SK-N-SH (cell line): ENCODE measurements at regions not wholly inside any gene's neighbourhood (a gene's known extent, or its start where the extent isn't known, plus 50 kb on each side); places are given as distances from the start of the nearest gene placed in this dataset.

ENCODE experiments used
- CTCF ChIA-PET: fragments of 300-600, 350-600 bp; formaldehyde crosslinking; extraction: SDS; loops from one replicate; lab custom pipeline; 2021; lab: Yijun Ruan, JAX
- POLR2A ChIA-PET: fragments of 350-600 bp; sonication (Branson Sonifier 250); formaldehyde crosslinking; extraction: SDS; loops from one replicate; lab custom pipeline; 2020; ENCODE audit warnings: antibody characterized with exemption, inconsistent platforms; lab: Yijun Ruan, JAX
- DNase-seq: peaks from one replicate; pipeline ENCODE4 v3.0.0; 2012
- H2AFZ ChIP-seq: fragments of 200-600 bp; sonication (generic); 2 replicates; pipeline ENCODE4 v1.8.1; 2016; ENCODE audit warnings: antibody characterized with exemption, mild to moderate bottlenecking, low read depth
- H3F3A ChIP-seq: fragments of 200-600 bp; sonication (generic); replicated peaks from 2 replicates; pipeline ENCODE3; 2016; ENCODE audit warnings: antibody characterized with exemption, mild to moderate bottlenecking; ENCODE audit not compliant: insufficient read depth
- H3K27ac ChIP-seq, 2 experiments: fragments of 200-500 bp in 1 of 2; fragments of 200-600 bp in 1 of 2; sonication (Bioruptor generic) in 1 of 2; sonication (generic), shearing (Covaris generic) in 1 of 2; 2 replicates each; pipeline versions ENCODE4 v1.5.1 to v1.6.1; 2014 to 2016; ENCODE audit warnings: low read depth in 2 of 2, inconsistent platforms in 1 of 2, low read length in 1 of 2, mild to moderate bottlenecking in 1 of 2, mixed read lengths in 1 of 2
- H3K27me3 ChIP-seq: fragments of 200-600 bp; sonication (generic), shearing (Covaris generic); 2 replicates; pipeline ENCODE4 v1.6.1; 2016; ENCODE audit warnings: mixed run types; ENCODE audit not compliant: insufficient read depth
- H3K36me3 ChIP-seq, 2 experiments: fragments of 200-500 bp in 1 of 2; fragments of 200-600 bp in 1 of 2; sonication (Bioruptor generic) in 1 of 2; sonication (generic) in 1 of 2; replicated peaks in 1 of 2; 2 replicates each; pipeline versions ENCODE3 to v1.5.1; 2014 to 2016; ENCODE audit warnings: low read length in 1 of 2, mild to moderate bottlenecking in 1 of 2; ENCODE audit not compliant: insufficient read depth in 2 of 2, control insufficient read depth in 1 of 2
- H3K4me1 ChIP-seq, 2 experiments: fragments of 200-500 bp in 1 of 2; fragments of 200-600 bp in 1 of 2; sonication (Bioruptor generic) in 1 of 2; sonication (generic), shearing (Covaris generic) in 1 of 2; 2 replicates each; pipeline versions ENCODE4 v1.5.1 to v1.6.1; 2014 to 2016; ENCODE audit warnings: low read depth in 1 of 2, low read length in 1 of 2, mixed run types in 1 of 2; ENCODE audit not compliant: insufficient read depth in 2 of 2, control insufficient read depth in 1 of 2
- H3K4me2 ChIP-seq: fragments of 200-600 bp; sonication (generic), shearing (Covaris generic); 2 replicates; pipeline ENCODE4 v1.6.1; 2017; ENCODE audit warnings: mixed run types
- H3K4me3 ChIP-seq, 2 experiments: fragments of 200-500 bp in 1 of 2; fragments of 200-600 bp in 1 of 2; sonication (Bioruptor generic) in 1 of 2; sonication (generic), shearing (Covaris generic) in 1 of 2; 2 replicates each; pipeline versions ENCODE4 v1.5.1 to v1.8.1; 2014 to 2016; ENCODE audit warnings: low read depth in 2 of 2, inconsistent platforms in 1 of 2, low read length in 1 of 2, mild to moderate bottlenecking in 1 of 2, mixed read lengths in 1 of 2, moderate library complexity in 1 of 2
- H3K79me2 ChIP-seq: fragments of 200-600 bp; sonication (generic); 2 replicates; pipeline ENCODE4 v1.8.1; 2017; ENCODE audit warnings: mild to moderate bottlenecking; ENCODE audit not compliant: insufficient read depth
- H3K9ac ChIP-seq: fragments of 200-600 bp; sonication (generic); 2 replicates; pipeline ENCODE4 v1.6.1; 2017; ENCODE audit warnings: mixed run types
- H3K9me2 ChIP-seq: fragments of 200-600 bp; sonication (generic); 2 replicates; pipeline ENCODE4 v1.6.1; 2017; ENCODE audit warnings: mixed run types
- H3K9me3 ChIP-seq: fragments of 200-600 bp; sonication (generic); 2 replicates; pipeline ENCODE4 v1.6.1; 2017; ENCODE audit warnings: mixed run types, mild to moderate bottlenecking, moderate library complexity
- H4K20me1 ChIP-seq: fragments of 200-600 bp; sonication (generic); 2 replicates; pipeline ENCODE4 v1.6.1; 2017; ENCODE audit warnings: mild to moderate bottlenecking, mixed run types; ENCODE audit not compliant: insufficient read depth
- CTCF ChIP-seq: fragments of 200-600 bp; sonication (generic); IDR thresholded peaks from 2 replicates; pipeline ENCODE4 v1.6.1; 2017; ENCODE audit warnings: antibody characterized with exemption, mild to moderate bottlenecking, moderate library complexity
- ELF1 ChIP-seq: IDR thresholded peaks from 2 replicates; pipeline ENCODE4 v1.4.0; 2012
- FOXM1 ChIP-seq: IDR thresholded peaks from 2 replicates; pipeline ENCODE4 v1.4.0; 2012; ENCODE audit warnings: low read depth, mild to moderate bottlenecking
- GATA2 ChIP-seq: sonication (generic); formaldehyde crosslinking; IDR thresholded peaks from 2 replicates; pipeline ENCODE4 v1.5.0; 2020; ENCODE audit warnings: mild to moderate bottlenecking, missing genetic modification reagents
- IRF3 ChIP-seq: fragments of 150-350 bp; IDR thresholded peaks from 2 replicates; pipeline ENCODE4 v1.6.1; 2016; ENCODE audit warnings: mild to moderate bottlenecking, low read depth, low read length
- JUND ChIP-seq: IDR thresholded peaks from 2 replicates; pipeline ENCODE4 v1.4.0; 2012
- MAX ChIP-seq: IDR thresholded peaks from 2 replicates; pipeline ENCODE4 v1.4.0; 2012; ENCODE audit warnings: low read depth
- MXI1 ChIP-seq: IDR thresholded peaks from 2 replicates; pipeline ENCODE4 v1.6.1; 2012; ENCODE audit warnings: mild to moderate bottlenecking, low read depth, low read length, improper control_type of control experiment
- RAD21 ChIP-seq: IDR thresholded peaks from 2 replicates; pipeline ENCODE4 v1.6.1; 2012; ENCODE audit warnings: mild to moderate bottlenecking, low read length
- RCOR1 ChIP-seq: fragments of 150-350 bp; IDR thresholded peaks from 2 replicates; pipeline ENCODE4 v1.6.1; 2017; ENCODE audit warnings: antibody characterized with exemption, low read length
- RFX5 ChIP-seq: IDR thresholded peaks from 2 replicates; pipeline ENCODE4 v1.6.1; 2012; ENCODE audit warnings: mild to moderate bottlenecking, improper control_type of control experiment, low read length
- RXRA ChIP-seq: IDR thresholded peaks from 2 replicates; pipeline ENCODE4 v1.4.0; 2012; ENCODE audit warnings: low read depth, mild to moderate bottlenecking, borderline replicate concordance
- TCF12 ChIP-seq: IDR thresholded peaks from 2 replicates; pipeline ENCODE4 v1.4.0; 2012
- USF1 ChIP-seq: IDR thresholded peaks from 2 replicates; pipeline ENCODE4 v1.4.0; 2012; ENCODE audit warnings: low read depth, borderline replicate concordance
- YY1 ChIP-seq: IDR thresholded peaks from 2 replicates; pipeline ENCODE4 v1.4.0; 2012; ENCODE audit warnings: low read depth, mild to moderate bottlenecking
- ZBTB33 ChIP-seq: IDR thresholded peaks from 2 replicates; pipeline ENCODE4 v1.4.0; 2012; ENCODE audit warnings: low read depth, borderline replicate concordance
- WGBS: methylation state at CpG from one replicate; pipeline ENCODE4 v1.1.6; 2017; ENCODE audit warnings: low lambda C conversion rate; 5-methylcytosine and 5-hydroxymethylcytosine counted together

GRCh38 chr11:119936426-119936825, 201.5 kb downstream of the TRIM29 start:
- Histone ChIP-seq H3K9me2 (no peaks in the 10 kb centered on the region), H3K4me3 (no peak overlapping the region), H4K20me1 (no peaks in the 10 kb centered on the region), H3K36me3 (no peaks in the 10 kb centered on the region), H3K9me3 (no peaks in the 10 kb centered on the region), H3K27me3 (no peaks in the 10 kb centered on the region), H3K9ac (no peak overlapping the region), H2AFZ (no peak overlapping the region), H3F3A (no peaks in the 10 kb centered on the region), H3K4me2 (no peak overlapping the region), H3K4me1 (peaks cover 0 to 29% of the 10 kb centered on the region in 2 experiments; a peak in 2 of 4 replicates), H3K79me2 (no peaks in the 10 kb centered on the region), H3K27ac (no peak overlapping the region)
- ChIA-PET POLR2A (no interaction called here), CTCF (interaction anchor here (0.9 to 2.0 kb wide), 2 partner anchors 12 to 172 kb away, joined by 3 to 6 read pairs; no protein-coding TSS in a partner anchor)
- no peak for DNase-seq
- no peak for TF ChIP-seq RAD21
- no peak for TF ChIP-seq MXI1
- no peak for TF ChIP-seq RCOR1
- no peak for TF ChIP-seq IRF3
- TF ChIP-seq YY1 = no peak
- TF ChIP-seq TCF12 = no peak
- TF ChIP-seq MAX = no peak
- no peak for TF ChIP-seq CTCF
- TF ChIP-seq USF1 = no peak
- TF ChIP-seq RXRA = no peak
- no peak for TF ChIP-seq GATA2 (CRISPR knock-in tag)
- no peak for TF ChIP-seq RFX5
- no peak for TF ChIP-seq ELF1
- TF ChIP-seq ZBTB33 = no peak
- no peak for TF ChIP-seq FOXM1
- TF ChIP-seq JUND = no peak
- 79% methylated on average over 5 of the region's 5 CpGs for WGBS
